Keratinocyte (primary cell): ENCODE measurements at regions not wholly inside any gene's neighbourhood (a gene's known extent, or its start where the extent isn't known, plus 50 kb on each side); places are given as distances from the start of the nearest gene placed in this dataset.

Source experiments
- DNase-seq: peaks from one replicate; pipeline ENCODE4 v3.0.0-alpha.2; 2011; ENCODE audit warnings: low read depth, missing footprints, low spot score
- FAIRE-seq: peaks from 2 replicates; lab custom pipeline; 2011; peaks lifted over from hg19 to GRCh38; lab: Jason Lieb, UNC
- H2AFZ ChIP-seq: 2 replicates; pipeline ENCODE4 v1.6.0; 2012; ENCODE audit warnings: low read length, control low read depth, inconsistent platforms; ENCODE audit not compliant: control insufficient read depth
- H3K27ac ChIP-seq: 2 replicates; pipeline ENCODE4 v1.5.1; 2011; ENCODE audit warnings: low read length; ENCODE audit not compliant: control insufficient read depth, insufficient read depth
- H3K27me3 ChIP-seq: 3 replicates; pipeline ENCODE4 v1.6.0; 2011; ENCODE audit warnings: low read length; ENCODE audit not compliant: control insufficient read depth, insufficient read depth; ENCODE audit errors: extremely low read depth
- H3K36me3 ChIP-seq, 2 experiments: 2 replicates in 1 of 2; 3 replicates in 1 of 2; pipeline ENCODE4 v1.5.1; 2011; ENCODE audit warnings: low read length in 2 of 2, mild to moderate bottlenecking in 1 of 2; ENCODE audit not compliant: control insufficient read depth in 2 of 2, insufficient read depth in 2 of 2; ENCODE audit errors: extremely low read depth in 1 of 2
- H3K4me1 ChIP-seq: 3 replicates; pipeline ENCODE4 v1.5.1; 2011; ENCODE audit warnings: low read length; ENCODE audit not compliant: control insufficient read depth, insufficient read depth; ENCODE audit errors: extremely low read depth
- H3K4me2 ChIP-seq: 3 replicates; pipeline ENCODE4 v1.6.0; 2011; ENCODE audit warnings: low read depth, low read length; ENCODE audit not compliant: control insufficient read depth, insufficient read depth; ENCODE audit errors: extremely low read depth
- H3K4me3 ChIP-seq, 3 experiments: fragments of 200-600 bp in 1 of 3; sonication (generic) in 1 of 3; 2 replicates in 2 of 3; 3 replicates in 1 of 3; pipeline ENCODE4 v1.5.1; 2011 to 2016; ENCODE audit warnings: low read length in 3 of 3, mild to moderate bottlenecking in 3 of 3, control low read depth in 2 of 3, inconsistent platforms in 1 of 3, low read depth in 1 of 3, mixed read lengths in 1 of 3, mixed run types in 1 of 3, moderate library complexity in 1 of 3; ENCODE audit not compliant: control insufficient read depth in 2 of 3, insufficient read depth in 2 of 3; ENCODE audit errors: extremely low read depth in 1 of 3
- H3K79me2 ChIP-seq: 2 replicates; pipeline ENCODE4 v1.6.0; 2012; ENCODE audit warnings: low read length; ENCODE audit not compliant: control insufficient read depth, insufficient read depth
- H3K9ac ChIP-seq: 3 replicates; pipeline ENCODE4 v1.6.0; 2011; ENCODE audit warnings: low read length; ENCODE audit not compliant: control insufficient read depth, insufficient read depth; ENCODE audit errors: extremely low read depth
- H3K9me1 ChIP-seq: 3 replicates; pipeline ENCODE4 v1.6.0; 2011; ENCODE audit warnings: low read length; ENCODE audit not compliant: control insufficient read depth, insufficient read depth; ENCODE audit errors: extremely low read depth
- H3K9me3 ChIP-seq: 2 replicates; pipeline ENCODE4 v1.5.1; 2012; ENCODE audit warnings: low read depth, low read length; ENCODE audit not compliant: control insufficient read depth
- H4K20me1 ChIP-seq: 3 replicates; pipeline ENCODE4 v1.6.0; 2011; ENCODE audit warnings: low read length; ENCODE audit not compliant: control insufficient read depth, insufficient read depth; ENCODE audit errors: extremely low read depth
- CTCF ChIP-seq, 3 experiments: IDR thresholded peaks in 1 of 3; conservative IDR thresholded peaks in 1 of 3; optimal IDR thresholded peaks in 1 of 3; 2 replicates in 2 of 3; 3 replicates in 1 of 3; pipeline versions ENCODE3 to v1.5.1; 2011; ENCODE audit warnings: low read length in 3 of 3, mild to moderate bottlenecking in 3 of 3, moderate library complexity in 2 of 3, control low read depth in 1 of 3, inconsistent platforms in 1 of 3; ENCODE audit not compliant: insufficient read depth in 2 of 3; ENCODE audit errors: extremely low read depth in 1 of 3
- EZH2 ChIP-seq: IDR thresholded peaks from one replicate; pipeline ENCODE4 v1.6.1; 2012; ENCODE audit warnings: inconsistent platforms, mild to moderate bottlenecking, low read length, moderate library complexity
- dilution Hi-C: fragments of 300-500 bp; cut with MboI; formaldehyde crosslinking; loops from one replicate; pipeline ENCODE4 v1.7.0; 2020; ENCODE audit warnings: low sequenced_read_pairs; ENCODE audit not compliant: extremely low pct_ligation_motif_present

GRCh38 chr12:112573141-112573540 lies 154.4 kb downstream of the PTPN11 start:
- peaks cover 7% of the 10 kb centered on the region for H3K27me3 ChIP-seq
- dilution Hi-C loops = no loop called here
- no peak for FAIRE-seq

GRCh38 chr12:112574896-112575558 lies 156.3 kb downstream of the PTPN11 start:
- FAIRE-seq = no peak
- Histone ChIP-seq H3K36me3 (no peaks in the 10 kb centered on the region), H3K9me3 (no peaks in the 10 kb centered on the region), H3K27me3 (peaks cover 7% of the 10 kb centered on the region), H3K79me2 (no peaks in the 10 kb centered on the region), H3K4me3 (no peak overlapping the region), H3K27ac (no peak overlapping the region), H2AFZ (no peak overlapping the region), H4K20me1 (no peaks in the 10 kb centered on the region), H3K9me1 (no peaks in the 10 kb centered on the region), H3K9ac (no peak overlapping the region), H3K4me2 (no peak overlapping the region), H3K4me1 (no peaks in the 10 kb centered on the region)
- DNase-seq = no peak
- TF ChIP-seq CTCF (optimal IDR thresholded peaks at IDR 0.05 in 1 of 3, IDR thresholded peaks at IDR 0.05 in 1 of 3, conservative IDR thresholded peaks at IDR 0.05 in 1 of 3; ENCODE audit: extremely low read depth in 1 of 3, insufficient read depth in 2 of 3, low read length in 3 of 3) (no peak), EZH2 (no peak)
- dilution Hi-C loops = no loop called here

More at GRCh38 chr12:112573141-112573540, 154.4 kb downstream of the PTPN11 start:
- Histone ChIP-seq H3K9ac (no peak overlapping the region), H3K9me3 (no peaks in the 10 kb centered on the region), H4K20me1 (no peaks in the 10 kb centered on the region), H3K79me2 (no peaks in the 10 kb centered on the region), H3K9me1 (no peaks in the 10 kb centered on the region), H3K4me2 (no peak overlapping the region), H3K36me3 (no peaks in the 10 kb centered on the region), H3K27ac (no peak overlapping the region), H3K4me3 (no peak overlapping the region), H3K4me1 (no peaks in the 10 kb centered on the region), H2AFZ (no peak overlapping the region)
- no peak for DNase-seq
- TF ChIP-seq CTCF (optimal IDR thresholded peaks at IDR 0.05 in 1 of 3, IDR thresholded peaks at IDR 0.05 in 1 of 3, conservative IDR thresholded peaks at IDR 0.05 in 1 of 3; ENCODE audit: extremely low read depth in 1 of 3, insufficient read depth in 2 of 3, low read length in 3 of 3) (no peak), EZH2 (no peak)
